ENCODE measurements at regions not wholly inside any gene's neighbourhood (a gene's known extent, or its start where the extent isn't known, plus 50 kb on each side); places are given as distances from the start of the nearest gene placed in this dataset.

- no peak for TF ChIP-seq POLR2A (IDR thresholded peaks at IDR 0.05)
- TF ChIP-seq CTCF (IDR thresholded peaks at IDR 0.05), result no peak
- no peaks in the 10 kb centered on the region for H3K27me3 ChIP-seq
- no peaks in the 10 kb centered on the region for H3K9me3 ChIP-seq
- no peaks in the 10 kb centered on the region for H3K36me3 ChIP-seq
- 84 to 88% methylated on average over 2 of the region's 2 CpGs for WGBS, 2 donors
- intact Hi-C loops (cut with DNase I), result no loop called here
- H3K4me1 ChIP-seq, result no peaks in the 10 kb centered on the region
- DNase-seq, result no peak
- no peak overlapping the region for H3K4me3 ChIP-seq (replicated peaks in 1 of 3)
- H3K27ac ChIP-seq, result no peak overlapping the region
Observed at GRCh38 chr6:78551361-78551760, 316.0 kb upstream of the IRAK1BP1 start.

GRCh38 chr6:78552435-78552834, 314.9 kb upstream of the IRAK1BP1 start:
- 87 to 89% methylated on average over 3 of the region's 3 CpGs for WGBS, 2 donors
- intact Hi-C loops (cut with DNase I), result no loop called here

GRCh38 chr6:78554341-78554740, 313.0 kb upstream of the IRAK1BP1 start:
- WGBS, 2 donors, result 73 to 87% methylated on average over 2 of the region's 2 CpGs
- intact Hi-C loops (cut with DNase I), result no loop called here
- no peak overlapping the region for H3K4me3 ChIP-seq (replicated peaks in 1 of 3)
- H3K27me3 ChIP-seq, result no peaks in the 10 kb centered on the region
- H3K36me3 ChIP-seq, result no peaks in the 10 kb centered on the region
- no peak overlapping the region for H3K27ac ChIP-seq
- no peak for TF ChIP-seq POLR2A (IDR thresholded peaks at IDR 0.05)
- no peak for TF ChIP-seq CTCF (IDR thresholded peaks at IDR 0.05)
- no peak for DNase-seq
- no peaks in the 10 kb centered on the region for H3K9me3 ChIP-seq
- H3K4me1 ChIP-seq, result no peaks in the 10 kb centered on the region

More at GRCh38 chr6:78552435-78552834, 314.9 kb upstream of the IRAK1BP1 start:
- H3K4me3 ChIP-seq (replicated peaks in 1 of 3), result no peak overlapping the region
- no peaks in the 10 kb centered on the region for H3K36me3 ChIP-seq
- no peaks in the 10 kb centered on the region for H3K4me1 ChIP-seq
- no peaks in the 10 kb centered on the region for H3K9me3 ChIP-seq
- TF ChIP-seq POLR2A (IDR thresholded peaks at IDR 0.05) (no peak), CTCF (IDR thresholded peaks at IDR 0.05) (no peak)
- H3K27me3 ChIP-seq, result no peaks in the 10 kb centered on the region
- no peak overlapping the region for H3K27ac ChIP-seq
- no peak for DNase-seq

GRCh38 chr6:78559056-78559455, 308.3 kb upstream of the IRAK1BP1 start:
- no peaks in the 10 kb centered on the region for H3K9me3 ChIP-seq
- no peak for DNase-seq
- H3K27me3 ChIP-seq, result no peaks in the 10 kb centered on the region
- WGBS, 2 donors, result 70 to 72% methylated on average over 3 of the region's 3 CpGs
- no peaks in the 10 kb centered on the region for H3K4me1 ChIP-seq
- TF ChIP-seq CTCF (IDR thresholded peaks at IDR 0.05) (no peak), POLR2A (IDR thresholded peaks at IDR 0.05) (no peak)
- no peak overlapping the region for H3K4me3 ChIP-seq (replicated peaks in 1 of 3)
- no peaks in the 10 kb centered on the region for H3K36me3 ChIP-seq
- H3K27ac ChIP-seq, result no peak overlapping the region
- intact Hi-C loops (cut with DNase I), result no loop called here

GRCh38 chr6:78561015-78561414, 306.3 kb upstream of the IRAK1BP1 start:
- Histone ChIP-seq H3K27me3 (no peaks in the 10 kb centered on the region), H3K4me3 (replicated peaks in 1 of 3) (no peak overlapping the region), H3K4me1 (no peaks in the 10 kb centered on the region), H3K27ac (no peak overlapping the region), H3K9me3 (no peaks in the 10 kb centered on the region), H3K36me3 (no peaks in the 10 kb centered on the region)
- TF ChIP-seq POLR2A (IDR thresholded peaks at IDR 0.05), result no peak
- no peak for TF ChIP-seq CTCF (IDR thresholded peaks at IDR 0.05)
- intact Hi-C loops (cut with DNase I), result no loop called here
- DNase-seq, result no peak

Data from thyroid gland (tissue), 4 donors.